ENCODE measurements at regions not wholly inside any gene's neighbourhood (a gene's known extent, or its start where the extent isn't known, plus 50 kb on each side); places are given as distances from the start of the nearest gene placed in this dataset.

DNA sequence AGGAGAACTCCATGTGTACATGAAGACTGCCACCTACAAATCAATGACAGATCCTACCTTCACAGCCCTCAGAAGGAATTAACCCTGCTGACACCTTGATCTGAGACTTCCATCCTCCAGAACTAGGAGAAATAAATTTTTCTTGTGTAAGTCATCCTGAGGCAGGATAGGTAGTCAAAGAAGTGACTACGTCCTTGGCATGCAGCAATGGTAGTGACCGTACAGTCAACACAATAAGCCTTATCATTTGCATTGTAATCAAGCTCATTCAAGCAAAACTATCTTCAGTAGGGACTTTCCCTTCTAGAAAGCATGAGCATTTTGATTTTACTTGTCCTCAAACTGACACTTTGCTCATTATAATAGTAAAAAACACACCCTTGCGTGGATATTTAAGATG lies 64.0 kb upstream of the KCNK1 start:
- no peaks in the 10 kb centered on the region for H3K4me1 ChIP-seq (ENCODE audit: control insufficient read depth, extremely low read depth, insufficient read depth, low read length)
- no peaks in the 10 kb centered on the region for H3K27me3 ChIP-seq (ENCODE audit: control insufficient read depth, insufficient read depth, low read length)
- no peak overlapping the region for H3K4me2 ChIP-seq (ENCODE audit: extremely low read depth, insufficient read depth, low read length)
- no peak overlapping the region for H3K9ac ChIP-seq (ENCODE audit: insufficient read depth, low read length)
- no peaks in the 10 kb centered on the region for H4K20me1 ChIP-seq (ENCODE audit: control insufficient read depth, extremely low read depth, insufficient read depth, low read length)
- no peak overlapping the region for H3K4me3 ChIP-seq (replicated peaks in 1 of 4; ENCODE audit: control extremely low read depth in 1 of 4, insufficient read depth in 1 of 4, low read depth in 3 of 4, low read length in 4 of 4)
- H3K79me2 ChIP-seq (ENCODE audit: control insufficient read depth, insufficient read depth, low read length) = no peaks in the 10 kb centered on the region
- no peak overlapping the region for H3K27ac ChIP-seq (ENCODE audit: insufficient read depth, low read length)
- no peak overlapping the region for H2AFZ ChIP-seq (ENCODE audit: low read length)
- no peak for DNase-seq (ENCODE audit: low read depth in 2 of 2)
- H3K36me3 ChIP-seq (ENCODE audit: control insufficient read depth, insufficient read depth, low read length) = no peaks in the 10 kb centered on the region
- no peak for TF ChIP-seq EZH2 (IDR thresholded peaks at IDR 0.05; ENCODE audit: low read length, missing control alignments)
- no peak for TF ChIP-seq CTCF (conservative IDR thresholded peaks at IDR 0.05 in 1 of 2, IDR thresholded peaks at IDR 0.05 in 1 of 2; ENCODE audit: low read depth in 1 of 2, low read length in 2 of 2)
- H3K9me3 ChIP-seq (ENCODE audit: control insufficient read depth, insufficient read depth, low read depth, low read length) = no peaks in the 10 kb centered on the region

GRCh38 chr1:233554037-233554436 lies 59.9 kb upstream of the KCNK1 start:
- DNase-seq (ENCODE audit: low read depth in 2 of 2) = no peak
- Histone ChIP-seq H4K20me1 (ENCODE audit: control insufficient read depth, extremely low read depth, insufficient read depth, low read length) (no peaks in the 10 kb centered on the region), H3K9me3 (ENCODE audit: control insufficient read depth, insufficient read depth, low read depth, low read length) (no peaks in the 10 kb centered on the region), H3K9ac (ENCODE audit: insufficient read depth, low read length) (no peak overlapping the region), H2AFZ (ENCODE audit: low read length) (no peak overlapping the region), H3K79me2 (ENCODE audit: control insufficient read depth, insufficient read depth, low read length) (no peaks in the 10 kb centered on the region), H3K4me2 (ENCODE audit: extremely low read depth, insufficient read depth, low read length) (no peak overlapping the region), H3K27me3 (ENCODE audit: control insufficient read depth, insufficient read depth, low read length) (no peaks in the 10 kb centered on the region), H3K36me3 (ENCODE audit: control insufficient read depth, insufficient read depth, low read length) (no peaks in the 10 kb centered on the region), H3K4me1 (ENCODE audit: control insufficient read depth, extremely low read depth, insufficient read depth, low read length) (no peaks in the 10 kb centered on the region), H3K27ac (ENCODE audit: insufficient read depth, low read length) (no peak overlapping the region), H3K4me3 (replicated peaks in 1 of 4; ENCODE audit: control extremely low read depth in 1 of 4, insufficient read depth in 1 of 4, low read depth in 3 of 4, low read length in 4 of 4) (no peak overlapping the region)
- TF ChIP-seq CTCF (conservative IDR thresholded peaks at IDR 0.05 in 1 of 2, IDR thresholded peaks at IDR 0.05 in 1 of 2; ENCODE audit: low read depth in 1 of 2, low read length in 2 of 2) (no peak), EZH2 (IDR thresholded peaks at IDR 0.05; ENCODE audit: low read length, missing control alignments) (no peak)

DNA sequence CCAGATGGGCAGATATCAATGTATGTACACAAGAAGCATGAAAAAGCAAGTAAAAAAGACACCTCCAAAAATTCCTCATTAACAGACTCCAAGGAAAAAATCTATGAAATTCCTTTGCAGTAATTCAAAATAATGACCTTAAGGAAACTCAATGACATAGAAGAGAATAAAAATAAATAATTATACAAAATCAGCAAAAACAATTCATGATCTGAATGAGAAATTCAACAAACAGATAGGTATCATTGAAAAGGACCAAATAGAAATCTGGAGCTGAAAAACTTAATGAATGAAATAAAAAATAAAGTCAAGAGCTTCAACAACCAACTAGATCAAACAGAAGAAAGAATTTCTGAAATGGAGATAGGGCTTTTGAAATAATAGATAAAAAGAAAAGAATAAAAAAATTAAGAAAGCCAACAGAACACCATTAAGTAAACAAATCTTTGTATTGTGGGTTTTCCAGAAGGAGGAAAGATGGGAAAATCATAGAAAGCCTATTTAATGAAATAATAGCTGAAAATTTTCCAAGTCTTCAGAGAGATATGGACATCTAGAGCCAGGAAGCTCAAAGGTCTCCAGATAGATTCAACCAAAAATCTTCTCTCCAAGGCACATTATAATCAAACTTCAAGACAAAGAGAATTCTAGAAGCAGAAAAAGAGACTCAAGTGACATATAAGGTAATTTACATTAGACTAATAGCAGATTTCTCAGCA lies 52.0 kb upstream of the KCNK1 start:
- H3K36me3 ChIP-seq (ENCODE audit: control insufficient read depth, insufficient read depth, low read length) = no peaks in the 10 kb centered on the region
- H3K9me3 ChIP-seq (ENCODE audit: control insufficient read depth, insufficient read depth, low read depth, low read length) = no peaks in the 10 kb centered on the region

More for the DNA sequence above, 52.0 kb upstream of the KCNK1 start:
- H4K20me1 ChIP-seq (ENCODE audit: control insufficient read depth, extremely low read depth, insufficient read depth, low read length) = no peaks in the 10 kb centered on the region
- no peak for TF ChIP-seq EZH2 (IDR thresholded peaks at IDR 0.05; ENCODE audit: low read length, missing control alignments)
- no peak for TF ChIP-seq CTCF (conservative IDR thresholded peaks at IDR 0.05 in 1 of 2, IDR thresholded peaks at IDR 0.05 in 1 of 2; ENCODE audit: low read depth in 1 of 2, low read length in 2 of 2)
- H3K9ac ChIP-seq (ENCODE audit: insufficient read depth, low read length) = no peak overlapping the region
- no peak for DNase-seq (ENCODE audit: low read depth in 2 of 2)
- no peak overlapping the region for H3K27ac ChIP-seq (ENCODE audit: insufficient read depth, low read length)
- no peaks in the 10 kb centered on the region for H3K79me2 ChIP-seq (ENCODE audit: control insufficient read depth, insufficient read depth, low read length)
- H2AFZ ChIP-seq (ENCODE audit: low read length) = no peak overlapping the region
- no peaks in the 10 kb centered on the region for H3K4me1 ChIP-seq (ENCODE audit: control insufficient read depth, extremely low read depth, insufficient read depth, low read length)
- H3K4me3 ChIP-seq (replicated peaks in 1 of 4; ENCODE audit: control extremely low read depth in 1 of 4, insufficient read depth in 1 of 4, low read depth in 3 of 4, low read length in 4 of 4) = no peak overlapping the region
- no peak overlapping the region for H3K4me2 ChIP-seq (ENCODE audit: extremely low read depth, insufficient read depth, low read length)
- no peaks in the 10 kb centered on the region for H3K27me3 ChIP-seq (ENCODE audit: control insufficient read depth, insufficient read depth, low read length)

All from fibroblast of lung (primary cell).